Testis (tissue), 2 donors: ENCODE measurements at regions not wholly inside any gene's neighbourhood (a gene's known extent, or its start where the extent isn't known, plus 50 kb on each side); places are given as distances from the start of the nearest gene placed in this dataset.

Source experiments
- DNase-seq: peaks from one replicate; pipeline ENCODE4 v3.0.0-alpha.2; 2019
- H3K27ac ChIP-seq, 2 donors: fragments of 200-600 bp; sonication (generic); one replicate each; pipeline ENCODE4 v1.5.1; 2019
- H3K27me3 ChIP-seq: fragments of 200-600 bp; sonication (generic); one replicate; pipeline ENCODE4 v1.5.1; 2019
- H3K36me3 ChIP-seq: fragments of 200-600 bp; sonication (generic); one replicate; pipeline ENCODE4 v1.5.1; 2017; ENCODE audit warnings: low read depth; ENCODE audit errors: missing control alignments
- H3K4me1 ChIP-seq: fragments of 200-600 bp; sonication (generic); one replicate; pipeline ENCODE4 v1.5.1; 2019
- H3K4me3 ChIP-seq, 2 donors: fragments of 200-600 bp; sonication (generic); one replicate each; pipeline ENCODE4 v1.5.1; 2017 to 2019
- H3K9me3 ChIP-seq: fragments of 200-600 bp; sonication (generic); one replicate; pipeline ENCODE4 v1.5.1; 2017
- CTCF ChIP-seq, 3 experiments: fragments of 450-650 bp in 2 of 3; fragments of 200-600 bp in 1 of 3; sonication (generic) in 1 of 3; IDR thresholded peaks; one replicate each; pipeline ENCODE4 v1.5.1; 2016 to 2019; ENCODE audit warnings: antibody characterized with exemption in 3 of 3, mild to moderate bottlenecking in 2 of 3, moderate library complexity in 1 of 3
- POLR2A ChIP-seq: fragments of 450-650 bp; IDR thresholded peaks from one replicate; pipeline ENCODE4 v1.6.1; 2017; ENCODE audit warnings: antibody characterized with exemption, mild to moderate bottlenecking, moderate library complexity
- WGBS, 2 donors: methylation state at CpG; one replicate each; pipeline ENCODE4 v1.1.5; 2018; 5-methylcytosine and 5-hydroxymethylcytosine counted together
- intact Hi-C: fragments of 100-400 bp; cut with DNase I; formaldehyde crosslinking; loops from one replicate; pipeline ENCODE4 v1.15.1; 2023; ENCODE audit warnings: low total_unique reads

- no peaks in the 10 kb centered on the region for H3K27me3 ChIP-seq
- no peaks in the 10 kb centered on the region for H3K36me3 ChIP-seq
- H3K9me3 ChIP-seq, result no peaks in the 10 kb centered on the region
- H3K27ac ChIP-seq, result no peak overlapping the region
- 80% methylated on average over 6 of the region's 6 CpGs; no CpG with 5 or more reads in 1 of the 2 donors for WGBS, 2 donors
- no peaks in the 10 kb centered on the region for H3K4me1 ChIP-seq
- H3K4me3 ChIP-seq, result no peak overlapping the region
- intact Hi-C loops, result no loop called here
- no peak for TF ChIP-seq CTCF (IDR thresholded peaks at IDR 0.05)
- no peak for TF ChIP-seq POLR2A
- no peak for DNase-seq
Observed at GRCh38 chrX:39020051-39020669, 218.9 kb downstream of the MID1IP1 start.

- H3K27ac ChIP-seq, result no peak overlapping the region
- H3K9me3 ChIP-seq, result no peaks in the 10 kb centered on the region
- no peaks in the 10 kb centered on the region for H3K4me1 ChIP-seq
- no peaks in the 10 kb centered on the region for H3K27me3 ChIP-seq
- no peak overlapping the region for H3K4me3 ChIP-seq
- no peak for TF ChIP-seq POLR2A
- no peak for TF ChIP-seq CTCF (IDR thresholded peaks at IDR 0.05)
- no peaks in the 10 kb centered on the region for H3K36me3 ChIP-seq
- intact Hi-C loops, result no loop called here
- DNase-seq, result no peak
- 69 to 77% methylated on average over 2 of the region's 2 CpGs for WGBS, 2 donors
Observed at GRCh38 chrX:39022106-39022505, 220.8 kb downstream of the MID1IP1 start.

DNA sequence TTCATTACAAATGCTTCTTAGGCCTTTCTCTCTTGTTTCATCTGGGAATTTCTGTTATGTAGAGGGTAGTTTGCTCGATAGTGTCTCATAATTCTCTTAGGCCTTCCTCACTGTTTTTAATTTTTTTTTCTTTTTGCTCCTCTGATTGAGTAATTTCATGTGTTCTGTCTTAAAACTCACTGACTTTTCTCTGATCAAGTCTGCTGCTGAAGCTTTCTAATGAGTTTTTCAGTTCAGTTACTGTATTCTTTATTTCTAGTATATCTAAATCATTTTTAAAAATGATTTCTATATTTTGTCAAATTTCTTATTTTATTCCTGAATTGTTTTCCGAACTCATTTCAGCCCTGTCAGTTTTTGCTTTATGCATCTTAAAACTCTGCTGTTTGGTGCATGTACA, 228.0 kb downstream of the MID1IP1 start:
- TF ChIP-seq CTCF (IDR thresholded peaks at IDR 0.05) (no peak), POLR2A (no peak)
- Histone ChIP-seq H3K36me3 (no peaks in the 10 kb centered on the region), H3K27ac (no peak overlapping the region), H3K4me1 (no peaks in the 10 kb centered on the region), H3K27me3 (no peaks in the 10 kb centered on the region), H3K4me3 (no peak overlapping the region), H3K9me3 (no peaks in the 10 kb centered on the region)
- DNase-seq, result no peak
- 93 to 94% methylated on average over 2 of the region's 2 CpGs for WGBS, 2 donors
- intact Hi-C loops, result no loop called here

DNA sequence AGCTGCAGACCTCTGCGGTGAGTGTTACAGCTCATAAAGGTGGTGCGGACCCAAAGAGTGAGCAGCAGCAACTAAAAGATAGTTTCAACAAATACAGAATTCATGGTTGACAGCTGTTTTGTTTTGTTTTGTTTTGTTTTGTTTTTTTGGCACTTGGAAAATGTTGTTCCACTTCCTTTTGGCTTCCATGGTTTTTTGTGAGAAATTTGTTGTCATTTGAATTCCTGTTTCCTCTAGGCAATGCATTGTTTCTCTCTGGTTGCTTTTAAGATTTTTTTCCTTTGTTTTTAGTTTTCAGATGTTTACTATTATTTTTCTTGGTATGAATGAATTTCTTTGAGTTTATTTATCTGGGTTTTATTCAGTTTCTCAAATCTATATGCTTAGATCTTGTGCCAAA, 229.4 kb downstream of the MID1IP1 start:
- no peaks in the 10 kb centered on the region for H3K4me1 ChIP-seq
- no peak overlapping the region for H3K27ac ChIP-seq
- 83 to 100% methylated on average over 2 of the region's 2 CpGs for WGBS, 2 donors
- no peaks in the 10 kb centered on the region for H3K9me3 ChIP-seq
- no peak overlapping the region for H3K4me3 ChIP-seq
- intact Hi-C loops, result no loop called here
- no peaks in the 10 kb centered on the region for H3K36me3 ChIP-seq
- no peak for TF ChIP-seq CTCF (IDR thresholded peaks at IDR 0.05)
- TF ChIP-seq POLR2A, result no peak
- DNase-seq, result no peak
- H3K27me3 ChIP-seq, result no peaks in the 10 kb centered on the region

- Histone ChIP-seq H3K27ac (no peak overlapping the region), H3K4me3 (no peak overlapping the region), H3K4me1 (no peaks in the 10 kb centered on the region), H3K9me3 (no peaks in the 10 kb centered on the region), H3K27me3 (no peaks in the 10 kb centered on the region), H3K36me3 (no peaks in the 10 kb centered on the region)
- DNase-seq, result no peak
- WGBS, 2 donors, result 88 to 100% methylated on average over 1 of the region's 1 CpG
- intact Hi-C loops, result no loop called here
- TF ChIP-seq POLR2A (no peak), CTCF (IDR thresholded peaks at IDR 0.05) (no peak)
Observed at GRCh38 chrX:39039890-39040289, 238.6 kb downstream of the MID1IP1 start.
